ENCODE measurements at regions not wholly inside any gene's neighbourhood (a gene's known extent, or its start where the extent isn't known, plus 50 kb on each side); places are given as distances from the start of the nearest gene placed in this dataset.
"Not testable (repeated sequence)": the region's sequence is repeated elsewhere in the genome, so short reads cannot be mapped to it uniquely, and the experiment has no call there.

GRCh38 chr13:111437417-111437816 is 117.0 kb downstream of the TEX29 start:
- Mint-ChIP-seq H3K4me1 (ENCODE audit: unreplicated experiment) (no peaks in the 10 kb centered on the region), H3K27me3 (ENCODE audit: unreplicated experiment) (peaks cover 14% of the 10 kb centered on the region), H3K27ac (ENCODE audit: unreplicated experiment) (no peak overlapping the region), H3K36me3 (ENCODE audit: unreplicated experiment) (no peaks in the 10 kb centered on the region), H3K9me3 (ENCODE audit: unreplicated experiment) (peaks cover under 1% of the 10 kb centered on the region), H3K4me3 (ENCODE audit: unreplicated experiment) (no peak overlapping the region)
- no peak for DNase-seq (ENCODE audit: extremely low spot score, unreplicated experiment)
- TF ChIP-seq CTCF (IDR thresholded peaks at IDR 0.05) = no peak

GRCh38 chr13:111437856-111438547 is 117.6 kb downstream of the TEX29 start:
- Mint-ChIP-seq H3K4me1 (ENCODE audit: unreplicated experiment) (no peaks in the 10 kb centered on the region), H3K4me3 (ENCODE audit: unreplicated experiment) (no peak overlapping the region), H3K27me3 (ENCODE audit: unreplicated experiment) (peaks cover 11% of the 10 kb centered on the region), H3K36me3 (ENCODE audit: unreplicated experiment) (no peaks in the 10 kb centered on the region), H3K27ac (ENCODE audit: unreplicated experiment) (no peak overlapping the region), H3K9me3 (ENCODE audit: unreplicated experiment) (peaks cover 5% of the 10 kb centered on the region)
- no peak for TF ChIP-seq CTCF (IDR thresholded peaks at IDR 0.05)
- DNase-seq (ENCODE audit: extremely low spot score, unreplicated experiment) = no peak

GRCh38 chr13:111440492-111440891 is 120.0 kb downstream of the TEX29 start:
- not testable (repeated sequence) for DNase-seq (ENCODE audit: extremely low spot score, unreplicated experiment); H3K4me1 Mint-ChIP-seq (ENCODE audit: unreplicated experiment); H3K4me3 Mint-ChIP-seq (ENCODE audit: unreplicated experiment); H3K27ac Mint-ChIP-seq (ENCODE audit: unreplicated experiment); H3K9me3 Mint-ChIP-seq (ENCODE audit: unreplicated experiment); H3K36me3 Mint-ChIP-seq (ENCODE audit: unreplicated experiment)
- peaks cover 15% of the 10 kb centered on the region for H3K27me3 Mint-ChIP-seq (ENCODE audit: unreplicated experiment)
- TF ChIP-seq CTCF (IDR thresholded peaks at IDR 0.05) = peak; percentile 22

- Mint-ChIP-seq H3K27me3 (ENCODE audit: unreplicated experiment) (peaks cover 22% of the 10 kb centered on the region), H3K27ac (ENCODE audit: unreplicated experiment) (no peak overlapping the region), H3K9me3 (ENCODE audit: unreplicated experiment) (peaks cover 10% of the 10 kb centered on the region), H3K4me1 (ENCODE audit: unreplicated experiment) (no peaks in the 10 kb centered on the region), H3K36me3 (ENCODE audit: unreplicated experiment) (peaks cover 2% of the 10 kb centered on the region), H3K4me3 (ENCODE audit: unreplicated experiment) (no peak overlapping the region)
- DNase-seq (ENCODE audit: extremely low spot score, unreplicated experiment) = no peak
- no peak for TF ChIP-seq CTCF (IDR thresholded peaks at IDR 0.05)
Observed at GRCh38 chr13:111443981-111444380, 123.5 kb downstream of the TEX29 start.

- no peak overlapping the region for H3K27ac Mint-ChIP-seq (ENCODE audit: unreplicated experiment)
- DNase-seq (ENCODE audit: extremely low spot score, unreplicated experiment) = no peak
- TF ChIP-seq CTCF (IDR thresholded peaks at IDR 0.05) = no peak
- H3K9me3 Mint-ChIP-seq (ENCODE audit: unreplicated experiment) = peaks cover 5% of the 10 kb centered on the region
- no peaks in the 10 kb centered on the region for H3K4me1 Mint-ChIP-seq (ENCODE audit: unreplicated experiment)
- H3K4me3 Mint-ChIP-seq (ENCODE audit: unreplicated experiment) = no peak overlapping the region
- H3K36me3 Mint-ChIP-seq (ENCODE audit: unreplicated experiment) = peaks cover 2% of the 10 kb centered on the region
- peaks cover 33% of the 10 kb centered on the region for H3K27me3 Mint-ChIP-seq (ENCODE audit: unreplicated experiment)
Observed at GRCh38 chr13:111448504-111448903, 128.1 kb downstream of the TEX29 start.
